Prostate gland (tissue), 2 donors: ENCODE measurements at regions not wholly inside any gene's neighbourhood (a gene's known extent, or its start where the extent isn't known, plus 50 kb on each side); places are given as distances from the start of the nearest gene placed in this dataset.

Experiments used
- DNase-seq: peaks from one replicate; pipeline ENCODE4 v3.0.0-alpha.2; 2019; ENCODE audit warnings: low spot score
- H3K27ac ChIP-seq, 2 donors: fragments of 200-600 bp; sonication (generic); 2 replicates each; pipeline ENCODE4 v1.5.1; 2017 to 2019
- H3K27me3 ChIP-seq: fragments of 200-600 bp; sonication (generic); replicated peaks from 2 replicates; pipeline ENCODE4 v1.5.1; 2019; ENCODE audit not compliant: insufficient read depth
- H3K36me3 ChIP-seq, 2 donors: fragments of 200-600 bp; sonication (generic); 1 replicate in 1 of 2; 2 replicates in 1 of 2; pipeline versions ENCODE4 v1.5.1 to v1.8.1; 2017 to 2019
- H3K4me1 ChIP-seq: fragments of 200-600 bp; sonication (generic); replicated peaks from 2 replicates; pipeline ENCODE4 v1.5.1; 2019
- H3K4me3 ChIP-seq, 2 donors: fragments of 200-600 bp; sonication (generic); 2 replicates each; pipeline ENCODE4 v1.5.1; 2017 to 2019
- H3K9me3 ChIP-seq: fragments of 200-600 bp; sonication (generic); 2 replicates; pipeline ENCODE4 v1.5.1; 2017
- POLR2A ChIP-seq: fragments of 450-650 bp; IDR thresholded peaks from one replicate; pipeline ENCODE4 v1.6.1; 2016; ENCODE audit warnings: antibody characterized with exemption, mild to moderate bottlenecking
- POLR2AphosphoS5 ChIP-seq: sonication (generic); formaldehyde crosslinking; IDR thresholded peaks from one replicate; pipeline ENCODE4 v1.6.1; 2017; ENCODE audit warnings: antibody characterized with exemption
- WGBS: methylation state at CpG from one replicate; pipeline ENCODE4 v1.1.5; 2018; 5-methylcytosine and 5-hydroxymethylcytosine counted together
- intact Hi-C: fragments of 100-400 bp; cut with DNase I; formaldehyde crosslinking; loops from one replicate; pipeline ENCODE4 v1.14.2; 2022
- TF ChIP-seq, protein P1 (sequence below), 4 experiments: fragments of 200-600 bp in 2 of 4; fragments of 450-650 bp in 2 of 4; sonication (generic) in 2 of 4; IDR thresholded peaks; 1 replicate in 3 of 4; 2 replicates in 1 of 4; pipeline ENCODE4 v1.5.1; 2016 to 2019; ENCODE audit warnings: antibody characterized with exemption in 4 of 4, mild to moderate bottlenecking in 2 of 4, moderate library complexity in 2 of 4

DNA sequence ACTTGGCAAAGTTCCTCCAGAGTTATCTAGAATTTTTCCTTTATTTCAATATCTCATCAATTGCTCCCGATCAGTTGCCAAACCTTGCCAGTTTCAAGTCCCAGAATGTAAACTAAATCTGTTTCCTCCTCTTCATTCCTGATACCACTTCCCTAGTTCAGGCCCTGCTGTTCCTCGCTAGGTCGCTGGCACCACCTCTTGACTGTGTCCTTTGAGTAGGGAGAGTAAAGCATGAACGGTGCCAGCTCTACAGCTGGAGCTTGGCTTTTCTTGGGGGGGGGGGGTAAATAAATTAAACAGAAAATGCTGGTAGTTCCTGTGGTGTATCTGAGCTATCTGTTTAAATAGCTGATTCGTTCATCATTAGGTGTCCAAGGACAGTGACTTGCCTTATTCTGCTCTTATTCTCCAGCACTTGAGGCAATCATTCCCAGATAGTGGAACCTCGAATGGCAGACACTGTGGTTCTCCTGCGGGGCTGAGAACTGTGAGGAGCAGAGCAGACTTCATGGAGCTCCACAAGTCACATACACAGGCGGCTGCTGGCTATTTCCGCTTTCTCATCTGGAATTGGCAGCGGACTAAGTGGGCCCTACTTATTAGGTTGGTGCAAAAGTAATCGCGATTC, 168.3 kb upstream of the FAT1 start:
- Histone ChIP-seq H3K27me3 (no peaks in the 10 kb centered on the region), H3K4me1 (no peaks in the 10 kb centered on the region), H3K36me3 (no peaks in the 10 kb centered on the region), H3K9me3 (no peaks in the 10 kb centered on the region), H3K4me3 (no peak overlapping the region), H3K27ac (no peak overlapping the region)
- WGBS, result 87% methylated on average over 12 of the region's 12 CpGs
- DNase-seq, result no peak
- TF ChIP-seq, protein P1, sequence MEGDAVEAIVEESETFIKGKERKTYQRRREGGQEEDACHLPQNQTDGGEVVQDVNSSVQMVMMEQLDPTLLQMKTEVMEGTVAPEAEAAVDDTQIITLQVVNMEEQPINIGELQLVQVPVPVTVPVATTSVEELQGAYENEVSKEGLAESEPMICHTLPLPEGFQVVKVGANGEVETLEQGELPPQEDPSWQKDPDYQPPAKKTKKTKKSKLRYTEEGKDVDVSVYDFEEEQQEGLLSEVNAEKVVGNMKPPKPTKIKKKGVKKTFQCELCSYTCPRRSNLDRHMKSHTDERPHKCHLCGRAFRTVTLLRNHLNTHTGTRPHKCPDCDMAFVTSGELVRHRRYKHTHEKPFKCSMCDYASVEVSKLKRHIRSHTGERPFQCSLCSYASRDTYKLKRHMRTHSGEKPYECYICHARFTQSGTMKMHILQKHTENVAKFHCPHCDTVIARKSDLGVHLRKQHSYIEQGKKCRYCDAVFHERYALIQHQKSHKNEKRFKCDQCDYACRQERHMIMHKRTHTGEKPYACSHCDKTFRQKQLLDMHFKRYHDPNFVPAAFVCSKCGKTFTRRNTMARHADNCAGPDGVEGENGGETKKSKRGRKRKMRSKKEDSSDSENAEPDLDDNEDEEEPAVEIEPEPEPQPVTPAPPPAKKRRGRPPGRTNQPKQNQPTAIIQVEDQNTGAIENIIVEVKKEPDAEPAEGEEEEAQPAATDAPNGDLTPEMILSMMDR (IDR thresholded peaks at IDR 0.05), result no peak
- TF ChIP-seq POLR2AphosphoS5 (no peak), POLR2A (no peak)
- intact Hi-C loops, result no loop called here

DNA sequence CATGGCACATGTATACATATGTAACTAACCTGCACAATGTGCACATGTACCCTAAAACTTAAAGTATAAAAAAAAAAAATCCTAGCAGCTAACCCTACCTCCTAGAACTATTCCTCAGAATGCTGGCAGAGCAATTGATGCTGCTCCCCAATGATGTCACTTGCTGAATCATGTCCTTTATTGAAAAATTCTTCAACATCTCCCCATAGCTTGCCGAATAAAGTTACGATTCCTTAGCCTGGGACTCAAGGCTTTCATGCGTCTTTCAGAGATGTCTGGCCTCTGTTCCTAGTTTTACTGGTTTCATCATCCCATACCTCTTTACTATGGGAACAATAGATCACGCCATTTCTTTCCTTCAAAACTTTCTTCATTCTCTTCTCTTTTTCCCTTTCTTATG, 174.7 kb upstream of the FAT1 start:
- DNase-seq, result no peak
- TF ChIP-seq, protein P1 (IDR thresholded peaks at IDR 0.05), result no peak
- no peak for TF ChIP-seq POLR2AphosphoS5
- no peak for TF ChIP-seq POLR2A
- Histone ChIP-seq H3K27ac (no peak overlapping the region), H3K4me3 (no peak overlapping the region), H3K27me3 (no peaks in the 10 kb centered on the region), H3K36me3 (no peaks in the 10 kb centered on the region), H3K9me3 (no peaks in the 10 kb centered on the region), H3K4me1 (no peaks in the 10 kb centered on the region)
- 96% methylated on average over 4 of the region's 4 CpGs for WGBS
- intact Hi-C loops, result no loop called here

DNA sequence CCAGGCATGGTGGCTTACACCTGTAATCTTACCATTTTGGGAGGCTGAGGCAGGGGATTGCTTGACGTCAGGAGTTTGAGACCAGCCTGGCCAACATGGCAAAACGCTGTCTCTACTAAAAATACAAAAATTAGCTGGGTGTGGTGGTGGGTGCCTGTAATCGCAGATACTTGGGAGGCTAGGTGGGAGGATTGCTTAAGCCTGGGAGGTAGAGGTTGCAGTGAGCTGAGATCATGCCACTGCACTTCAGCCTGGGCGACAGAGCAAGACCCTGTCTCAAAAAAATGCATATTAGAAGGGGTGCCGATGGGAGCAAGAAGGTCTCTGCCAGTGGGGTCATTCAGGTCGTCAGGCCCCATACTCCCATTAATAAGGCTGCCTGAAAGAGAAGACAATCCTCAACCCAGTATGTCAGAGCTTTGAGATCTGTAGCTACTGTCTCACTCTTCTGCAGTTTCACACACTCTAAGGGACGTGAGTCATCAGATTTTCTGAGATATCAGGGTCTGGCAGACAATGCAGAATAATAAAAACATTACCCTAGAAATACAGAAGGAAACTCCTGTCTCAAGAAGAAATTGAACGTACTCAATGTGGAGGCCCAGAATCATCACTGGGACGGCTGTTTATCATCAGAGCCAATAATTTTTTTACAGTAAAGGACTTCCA, 176.7 kb upstream of the FAT1 start:
- H3K27me3 ChIP-seq, result no peaks in the 10 kb centered on the region
- 63% methylated on average over 9 of the region's 9 CpGs for WGBS
- no peaks in the 10 kb centered on the region for H3K36me3 ChIP-seq
- no peak overlapping the region for H3K27ac ChIP-seq
- H3K4me3 ChIP-seq, result no peak overlapping the region
- H3K9me3 ChIP-seq, result no peaks in the 10 kb centered on the region
- intact Hi-C loops, result no loop called here
- TF ChIP-seq, protein P1 (IDR thresholded peaks at IDR 0.05), result no peak
- no peak for TF ChIP-seq POLR2AphosphoS5
- TF ChIP-seq POLR2A, result no peak
- no peaks in the 10 kb centered on the region for H3K4me1 ChIP-seq
- DNase-seq, result no peak

DNA sequence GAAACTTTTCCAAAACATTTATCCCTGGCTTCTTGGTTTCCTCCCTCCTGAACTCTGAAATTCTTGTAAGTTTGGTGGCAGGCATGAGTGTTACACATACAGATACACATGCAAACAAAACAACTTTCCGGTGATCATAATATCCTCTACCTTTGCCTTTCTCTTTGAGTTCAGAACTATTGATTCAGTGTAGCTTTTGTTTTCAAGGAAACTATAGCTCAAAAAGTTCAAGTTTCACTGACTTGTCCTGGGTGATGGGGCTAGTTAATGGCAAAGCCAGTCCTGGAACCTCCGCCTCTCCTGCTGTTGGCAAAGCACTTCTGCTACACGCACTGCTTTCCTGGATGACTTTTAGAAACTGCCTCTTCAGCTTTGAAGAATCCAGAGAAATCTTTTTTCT, 177.3 kb upstream of the FAT1 start:
- no peak overlapping the region for H3K4me3 ChIP-seq
- no peak overlapping the region for H3K27ac ChIP-seq
- H3K9me3 ChIP-seq, result no peaks in the 10 kb centered on the region
- WGBS, result 75% methylated on average over 3 of the region's 3 CpGs
- H3K36me3 ChIP-seq, result no peaks in the 10 kb centered on the region
- intact Hi-C loops, result no loop called here
- H3K27me3 ChIP-seq, result no peaks in the 10 kb centered on the region
- TF ChIP-seq POLR2A (no peak), POLR2AphosphoS5 (no peak)
- TF ChIP-seq, protein P1 (IDR thresholded peaks at IDR 0.05), result no peak
- DNase-seq, result no peak
- no peaks in the 10 kb centered on the region for H3K4me1 ChIP-seq

DNA sequence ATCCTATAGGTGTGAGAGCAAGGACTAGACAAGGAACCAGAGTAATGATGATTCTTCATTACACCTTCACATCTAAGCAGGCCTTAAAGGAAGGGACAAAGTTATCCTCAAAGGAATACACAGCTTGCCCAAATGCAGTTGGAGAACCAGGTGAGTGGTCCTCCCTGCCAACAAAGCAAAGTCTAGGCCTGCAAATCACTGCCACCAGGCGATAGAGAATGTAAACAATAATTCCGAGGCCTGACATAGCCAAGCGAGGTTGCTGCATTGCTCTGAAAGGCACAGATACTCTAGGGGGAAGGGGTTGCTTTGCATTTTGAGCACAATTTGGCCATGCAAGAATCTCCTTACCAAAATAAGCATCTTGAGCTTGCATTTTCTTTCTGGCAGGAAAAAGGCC, 178.2 kb upstream of the FAT1 start:
- TF ChIP-seq POLR2A (no peak), POLR2AphosphoS5 (no peak)
- TF ChIP-seq, protein P1 (IDR thresholded peaks at IDR 0.05), result no peak
- H3K4me3 ChIP-seq, result no peak overlapping the region
- no peaks in the 10 kb centered on the region for H3K36me3 ChIP-seq
- intact Hi-C loops, result no loop called here
- H3K9me3 ChIP-seq, result no peaks in the 10 kb centered on the region
- H3K4me1 ChIP-seq, result no peaks in the 10 kb centered on the region
- H3K27me3 ChIP-seq, result no peaks in the 10 kb centered on the region
- no peak overlapping the region for H3K27ac ChIP-seq
- WGBS, result 45% methylated on average over 3 of the region's 3 CpGs
- no peak for DNase-seq
